Adrenal gland (tissue), 9 donors: ENCODE measurements at regions not wholly inside any gene's neighbourhood (a gene's known extent, or its start where the extent isn't known, plus 50 kb on each side); places are given as distances from the start of the nearest gene placed in this dataset.
"Not testable (repeated sequence)": the region's sequence is repeated elsewhere in the genome, so short reads cannot be mapped to it uniquely, and the experiment has no call there.

Source experiments
- DNase-seq, 7 donors: peaks; one replicate each; pipeline ENCODE4 v3.0.0-alpha.2; 2019 to 2020
- H3K27ac ChIP-seq, 5 donors: fragments of 200-600 bp; sonication (generic) in 4 of 5; 1 replicate in 3 of 5; 2 replicates in 2 of 5; pipeline versions ENCODE4 v1.5.1 to v1.8.0; 2016 to 2020; ENCODE audit warnings: mild to moderate bottlenecking in 1 of 5
- H3K27me3 ChIP-seq: fragments of 200-600 bp; 2 replicates; pipeline ENCODE4 v1.8.0; 2021
- H3K36me3 ChIP-seq, 2 donors: fragments of 200-600 bp; replicated peaks in 1 of 2; 1 replicate in 1 of 2; 2 replicates in 1 of 2; pipeline versions ENCODE4 v1.5.1 to v1.8.0; 2018 to 2022
- H3K4me1 ChIP-seq, 2 donors: fragments of 200-600 bp; replicated peaks in 1 of 2; 1 replicate in 1 of 2; 2 replicates in 1 of 2; pipeline versions ENCODE4 v1.5.1 to v1.8.0; 2018 to 2021
- H3K4me3 ChIP-seq, 4 donors: fragments of 200-600 bp; sonication (generic) in 3 of 4; one replicate each; pipeline ENCODE4 v1.5.1; 2016 to 2018
- H3K9me3 ChIP-seq, 3 donors: fragments of 200-600 bp; sonication (generic) in 1 of 3; replicated peaks in 1 of 3; 1 replicate in 2 of 3; 2 replicates in 1 of 3; pipeline versions ENCODE4 v1.5.1 to v1.8.0; 2016 to 2021
- POLR2A ChIP-seq, 2 donors: fragments of 450-650 bp; IDR thresholded peaks; one replicate each; pipeline ENCODE4 v1.6.1; 2017; ENCODE audit warnings: antibody characterized with exemption in 2 of 2, mild to moderate bottlenecking in 2 of 2, moderate library complexity in 1 of 2
- WGBS, 4 donors: extraction: QIAGEN DNeasy Blood & Tissue Kit in 2 of 4; methylation state at CpG; one replicate each; pipeline versions ENCODE4 v1.1.5 to v1.1.7; 2013 to 2017; 5-methylcytosine and 5-hydroxymethylcytosine counted together
- intact Hi-C, 2 donors: fragments of 100-400 bp; cut with DNase I; formaldehyde crosslinking; loops; one replicate each; pipeline versions ENCODE4 v1.14.1 to v1.15.0; 2022 to 2023
- TF ChIP-seq, protein P1 (sequence below), 6 experiments: fragments of 450-650 bp in 4 of 6; fragments of 200-600 bp in 2 of 6; sonication (generic) in 1 of 6; IDR thresholded peaks; 1 replicate in 5 of 6; 2 replicates in 1 of 6; pipeline versions ENCODE4 v1.5.1 to v1.8.0; 2016 to 2021; ENCODE audit warnings: antibody characterized with exemption in 6 of 6, mild to moderate bottlenecking in 2 of 6, moderate library complexity in 1 of 6
- donor health status: healthy with polysubstance abuse.
- donor health status: Bipolar disorder and iron deficiency.
- donor health status: DM: yes; HTN: yes; CAD: no.
- donor health status: DM: no; HTN: no; CAD: no.
- donor health status: DM: no; HTN: no; CAD: no.

- Histone ChIP-seq H3K9me3 (no peaks in the 10 kb centered on the region), H3K27ac (no peak overlapping the region), H3K4me1 (no peaks in the 10 kb centered on the region), H3K36me3 (no peaks in the 10 kb centered on the region), H3K27me3 (no peaks in the 10 kb centered on the region), H3K4me3 (no peak overlapping the region)
- intact Hi-C loops: no loop called here
- no peak for DNase-seq
- no peak for TF ChIP-seq POLR2A (IDR thresholded peaks at IDR 0.05)
- TF ChIP-seq, protein P1, sequence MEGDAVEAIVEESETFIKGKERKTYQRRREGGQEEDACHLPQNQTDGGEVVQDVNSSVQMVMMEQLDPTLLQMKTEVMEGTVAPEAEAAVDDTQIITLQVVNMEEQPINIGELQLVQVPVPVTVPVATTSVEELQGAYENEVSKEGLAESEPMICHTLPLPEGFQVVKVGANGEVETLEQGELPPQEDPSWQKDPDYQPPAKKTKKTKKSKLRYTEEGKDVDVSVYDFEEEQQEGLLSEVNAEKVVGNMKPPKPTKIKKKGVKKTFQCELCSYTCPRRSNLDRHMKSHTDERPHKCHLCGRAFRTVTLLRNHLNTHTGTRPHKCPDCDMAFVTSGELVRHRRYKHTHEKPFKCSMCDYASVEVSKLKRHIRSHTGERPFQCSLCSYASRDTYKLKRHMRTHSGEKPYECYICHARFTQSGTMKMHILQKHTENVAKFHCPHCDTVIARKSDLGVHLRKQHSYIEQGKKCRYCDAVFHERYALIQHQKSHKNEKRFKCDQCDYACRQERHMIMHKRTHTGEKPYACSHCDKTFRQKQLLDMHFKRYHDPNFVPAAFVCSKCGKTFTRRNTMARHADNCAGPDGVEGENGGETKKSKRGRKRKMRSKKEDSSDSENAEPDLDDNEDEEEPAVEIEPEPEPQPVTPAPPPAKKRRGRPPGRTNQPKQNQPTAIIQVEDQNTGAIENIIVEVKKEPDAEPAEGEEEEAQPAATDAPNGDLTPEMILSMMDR (IDR thresholded peaks at IDR 0.05): no peak
- WGBS, 4 donors: 75 to 83% (median 76%) methylated on average over 4 of the region's 4 CpGs
Observed at GRCh38 chr1:189117072-189117770, 1360.4 kb downstream of the BRINP3 start.

DNA sequence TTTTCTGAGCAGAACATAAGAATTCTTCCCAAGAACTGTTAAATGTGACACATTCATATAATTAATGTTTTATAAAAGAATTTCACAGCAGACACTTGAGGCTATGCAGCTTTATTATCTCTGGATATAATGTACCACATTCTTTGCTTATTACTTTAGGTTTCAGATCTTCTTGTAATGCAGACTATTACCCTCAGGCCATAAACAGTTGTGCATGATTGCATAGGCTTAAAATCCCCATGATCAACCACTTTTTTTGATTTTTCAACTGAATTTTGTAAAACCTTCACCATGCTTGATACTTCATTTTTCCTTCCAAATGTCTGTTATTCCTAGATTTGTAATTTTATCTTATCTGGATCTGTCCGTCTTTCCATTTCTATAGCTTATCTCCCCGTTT is 1355.7 kb downstream of the BRINP3 start:
- Histone ChIP-seq H3K36me3 (no peaks in the 10 kb centered on the region), H3K27me3 (no peaks in the 10 kb centered on the region), H3K4me1 (no peaks in the 10 kb centered on the region), H3K9me3 (no peaks in the 10 kb centered on the region), H3K4me3 (no peak overlapping the region), H3K27ac (no peak overlapping the region)
- intact Hi-C loops: no loop called here
- no peak for DNase-seq
- TF ChIP-seq, protein P1 (IDR thresholded peaks at IDR 0.05): no peak
- TF ChIP-seq POLR2A (IDR thresholded peaks at IDR 0.05): no peak
- 43 to 55% (median 43%) methylated on average over 2 of the region's 2 CpGs for WGBS, 4 donors

DNA sequence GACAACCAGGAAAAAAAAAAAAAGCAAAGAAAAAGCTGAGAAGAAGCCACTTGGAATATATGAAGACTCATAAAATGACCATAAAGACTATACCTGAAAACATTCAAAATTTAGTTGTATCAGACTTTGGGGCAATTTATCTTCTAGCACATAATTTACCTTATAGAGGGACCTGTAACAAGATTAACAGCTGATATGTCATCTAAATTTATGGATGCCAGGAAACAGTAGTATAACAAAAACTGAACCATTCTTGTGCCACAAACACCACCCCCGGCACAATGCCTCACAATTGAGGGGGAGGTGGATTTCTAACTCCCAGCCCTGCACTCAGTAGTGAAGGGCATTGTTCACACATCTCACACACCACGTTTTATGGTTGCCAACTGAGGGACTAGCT is 1352.0 kb downstream of the BRINP3 start:
- Histone ChIP-seq H3K4me3 (no peak overlapping the region), H3K27me3 (no peaks in the 10 kb centered on the region), H3K9me3 (no peaks in the 10 kb centered on the region), H3K27ac (no peak overlapping the region), H3K36me3 (no peaks in the 10 kb centered on the region), H3K4me1 (no peaks in the 10 kb centered on the region)
- DNase-seq: no peak
- 63 to 81% (median 69%) methylated on average over 2 of the region's 2 CpGs for WGBS, 4 donors
- intact Hi-C loops: no loop called here
- no peak for TF ChIP-seq POLR2A (IDR thresholded peaks at IDR 0.05)
- TF ChIP-seq, protein P1 (IDR thresholded peaks at IDR 0.05): no peak

DNA sequence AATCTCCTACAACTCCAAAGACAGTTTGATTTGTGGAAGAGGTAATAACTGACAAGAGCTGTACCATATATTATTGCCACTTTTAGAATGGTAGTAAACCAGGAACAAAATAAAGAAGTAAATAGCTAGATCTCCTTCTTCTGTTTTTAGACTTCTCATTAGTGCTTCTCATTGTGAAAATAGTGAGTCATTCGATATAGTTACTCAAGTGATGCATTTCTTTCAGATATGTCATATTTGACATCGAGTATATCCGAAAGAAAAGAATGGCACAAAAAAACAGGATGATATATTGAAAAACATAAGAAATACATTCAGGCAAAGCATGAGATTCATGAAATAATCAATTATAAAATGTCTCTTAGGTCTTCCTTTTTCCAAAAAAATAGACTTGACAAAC is 1346.1 kb downstream of the BRINP3 start:
- TF ChIP-seq, protein P1 (IDR thresholded peaks at IDR 0.05): no peak
- no peak for TF ChIP-seq POLR2A (IDR thresholded peaks at IDR 0.05)
- 83 to 88% (median 86%) methylated on average over 3 of the region's 3 CpGs for WGBS, 4 donors
- Histone ChIP-seq H3K4me1 (no peaks in the 10 kb centered on the region), H3K4me3 (no peak overlapping the region), H3K36me3 (no peaks in the 10 kb centered on the region), H3K9me3 (no peaks in the 10 kb centered on the region), H3K27me3 (no peaks in the 10 kb centered on the region), H3K27ac (no peak overlapping the region)
- no peak for DNase-seq
- intact Hi-C loops: no loop called here

DNA sequence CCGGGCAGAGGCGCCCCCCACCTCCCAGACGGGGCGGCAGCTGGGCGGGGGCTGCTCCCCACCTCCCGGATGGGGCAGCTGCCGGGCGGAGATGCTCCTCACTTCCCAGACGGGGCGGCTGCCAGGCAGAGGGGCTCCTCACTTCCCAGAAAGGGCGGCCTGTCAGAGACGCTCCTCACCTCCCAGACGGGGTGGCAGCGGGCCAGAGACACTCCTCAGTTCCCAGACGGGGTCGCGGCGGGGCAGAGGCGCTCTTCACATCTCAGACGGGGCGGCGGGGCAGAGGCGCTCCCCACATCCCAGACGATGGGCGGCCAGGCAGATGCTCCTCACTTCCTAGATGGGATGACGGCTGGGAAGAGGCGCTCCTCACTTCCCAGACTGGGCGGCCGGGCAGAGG is 1337.9 kb downstream of the BRINP3 start:
- DNase-seq, H3K27me3 ChIP-seq, H3K27ac ChIP-seq, H3K9me3 ChIP-seq, H3K4me1 ChIP-seq, H3K36me3 ChIP-seq, intact Hi-C loops, H3K4me3 ChIP-seq: not testable (repeated sequence)
- WGBS, 4 donors: 93 to 94% (median 93%) methylated on average over 15 to 29 of the region's 29 CpGs; no CpG with 5 or more reads in 1 of the 4 donors
